ENCODE measurements at regions not wholly inside any gene's neighbourhood (a gene's known extent, or its start where the extent isn't known, plus 50 kb on each side); places are given as distances from the start of the nearest gene placed in this dataset.
A peak's percentile ranks its signal among the peaks of the same experiment; 100 is the strongest.

- 91 to 93% methylated on average over 9 of the region's 9 CpGs for WGBS, 2 donors
- no peak for DNase-seq (ENCODE audit: low spot score in 2 of 2)
- TF ChIP-seq, protein P1, sequence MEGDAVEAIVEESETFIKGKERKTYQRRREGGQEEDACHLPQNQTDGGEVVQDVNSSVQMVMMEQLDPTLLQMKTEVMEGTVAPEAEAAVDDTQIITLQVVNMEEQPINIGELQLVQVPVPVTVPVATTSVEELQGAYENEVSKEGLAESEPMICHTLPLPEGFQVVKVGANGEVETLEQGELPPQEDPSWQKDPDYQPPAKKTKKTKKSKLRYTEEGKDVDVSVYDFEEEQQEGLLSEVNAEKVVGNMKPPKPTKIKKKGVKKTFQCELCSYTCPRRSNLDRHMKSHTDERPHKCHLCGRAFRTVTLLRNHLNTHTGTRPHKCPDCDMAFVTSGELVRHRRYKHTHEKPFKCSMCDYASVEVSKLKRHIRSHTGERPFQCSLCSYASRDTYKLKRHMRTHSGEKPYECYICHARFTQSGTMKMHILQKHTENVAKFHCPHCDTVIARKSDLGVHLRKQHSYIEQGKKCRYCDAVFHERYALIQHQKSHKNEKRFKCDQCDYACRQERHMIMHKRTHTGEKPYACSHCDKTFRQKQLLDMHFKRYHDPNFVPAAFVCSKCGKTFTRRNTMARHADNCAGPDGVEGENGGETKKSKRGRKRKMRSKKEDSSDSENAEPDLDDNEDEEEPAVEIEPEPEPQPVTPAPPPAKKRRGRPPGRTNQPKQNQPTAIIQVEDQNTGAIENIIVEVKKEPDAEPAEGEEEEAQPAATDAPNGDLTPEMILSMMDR (IDR thresholded peaks at IDR 0.05) = no peak
- TF ChIP-seq POLR2A (IDR thresholded peaks at IDR 0.05) = no peak
- H3K4me3 ChIP-seq (ENCODE audit: low read depth, poor library complexity, severe bottlenecking) = no peak overlapping the region
- intact Hi-C loops (cut with DNase I; ENCODE audit: low total_unique reads) = no loop called here
Observed at GRCh38 chr13:31057403-31058033, 104.2 kb downstream of the HSPH1 start.

GRCh38 chr13:31056644-31057271, 104.9 kb downstream of the HSPH1 start:
- WGBS, 2 donors = 44% methylated on average over 10 of the region's 10 CpGs
- no peak overlapping the region for H3K4me3 ChIP-seq (ENCODE audit: low read depth, poor library complexity, severe bottlenecking)
- no peak for DNase-seq (ENCODE audit: low spot score in 2 of 2)
- intact Hi-C loops (cut with DNase I; ENCODE audit: low total_unique reads) = no loop called here
- no peak for TF ChIP-seq POLR2A (IDR thresholded peaks at IDR 0.05)
- TF ChIP-seq, protein P1 (IDR thresholded peaks at IDR 0.05) = no peak

DNA sequence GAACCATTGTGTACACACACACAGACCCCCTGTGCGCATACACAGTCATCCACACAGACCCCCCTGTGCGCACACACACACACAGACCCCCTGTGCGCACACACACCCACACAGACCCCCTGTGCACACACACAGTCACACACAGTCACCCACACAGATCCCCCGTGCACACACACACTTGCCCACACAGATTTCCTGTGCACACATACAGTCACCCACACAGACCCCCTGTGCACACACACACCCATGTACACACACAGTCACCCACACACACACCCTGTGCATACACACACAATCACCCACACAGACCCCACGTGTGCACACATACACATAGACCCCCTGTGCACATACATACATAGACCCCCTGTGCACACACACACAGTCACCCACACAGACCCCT, 106.1 kb downstream of the HSPH1 start:
- TF ChIP-seq, protein P1 (IDR thresholded peaks at IDR 0.05) = no peak
- TF ChIP-seq POLR2A (IDR thresholded peaks at IDR 0.05) = no peak
- 89% methylated on average over 5 of the region's 5 CpGs for WGBS, 2 donors
- H3K4me3 ChIP-seq (ENCODE audit: low read depth, poor library complexity, severe bottlenecking) = no peak overlapping the region
- peak in 1 of 2 donors; percentile 34 for DNase-seq (ENCODE audit: low spot score in 2 of 2)
- intact Hi-C loops (cut with DNase I; ENCODE audit: low total_unique reads) = no loop called here

GRCh38 chr13:31054632-31055031, 107.1 kb downstream of the HSPH1 start:
- intact Hi-C loops (cut with DNase I; ENCODE audit: low total_unique reads) = no loop called here
- 88 to 94% methylated on average over 4 of the region's 4 CpGs for WGBS, 2 donors
- DNase-seq (ENCODE audit: low spot score in 2 of 2) = peak in 1 of 2 donors; percentile 52
- no peak overlapping the region for H3K4me3 ChIP-seq (ENCODE audit: low read depth, poor library complexity, severe bottlenecking)
- no peak for TF ChIP-seq POLR2A (IDR thresholded peaks at IDR 0.05)
- TF ChIP-seq, protein P1 (IDR thresholded peaks at IDR 0.05) = no peak

DNA sequence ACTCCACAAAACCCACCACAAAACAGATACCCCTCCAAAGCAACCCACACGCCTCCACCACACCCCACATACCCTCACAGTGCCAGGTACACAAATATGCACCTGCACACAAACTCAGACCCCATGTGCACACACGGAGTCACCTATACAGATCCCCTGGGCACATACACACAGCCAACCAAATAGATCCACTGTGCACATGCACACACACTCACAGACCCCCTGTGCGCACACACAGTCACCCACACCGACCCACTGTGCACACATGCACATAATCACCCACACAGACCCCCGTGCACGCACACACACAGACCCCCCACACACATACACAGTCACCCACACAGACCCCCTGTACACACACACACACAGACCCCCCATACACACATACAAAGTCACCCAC, 107.8 kb downstream of the HSPH1 start:
- intact Hi-C loops (cut with DNase I; ENCODE audit: low total_unique reads) = no loop called here
- WGBS, 2 donors = 83 to 87% methylated on average over 6 of the region's 6 CpGs
- DNase-seq (ENCODE audit: low spot score in 2 of 2) = no peak

More for the DNA sequence above, 107.8 kb downstream of the HSPH1 start:
- no peak overlapping the region for H3K4me3 ChIP-seq (ENCODE audit: low read depth, poor library complexity, severe bottlenecking)
- TF ChIP-seq POLR2A (IDR thresholded peaks at IDR 0.05) = no peak
- TF ChIP-seq, protein P1 (IDR thresholded peaks at IDR 0.05) = no peak

Data from lower leg skin (tissue), 4 donors.